ENCODE measurements at regions not wholly inside any gene's neighbourhood (a gene's known extent, or its start where the extent isn't known, plus 50 kb on each side); places are given as distances from the start of the nearest gene placed in this dataset.
"Not testable (repeated sequence)": the region's sequence is repeated elsewhere in the genome, so short reads cannot be mapped to it uniquely, and the experiment has no call there.

GRCh38 chr12:69045430-69045829 lies 112.5 kb upstream of the CPM start:
- Histone ChIP-seq H3K4me3 (no peak overlapping the region), H3K36me3 (no peaks in the 10 kb centered on the region), H3K27ac (no peak overlapping the region), H3K9me3 (no peaks in the 10 kb centered on the region), H3K27me3 (no peaks in the 10 kb centered on the region), H3K4me1 (peaks cover 0 to 2% of the 10 kb centered on the region in 2 donors)
- DNase-seq = no peak
- intact Hi-C loops (cut with DNase I) = no loop called here
- no peak for TF ChIP-seq CTCF (IDR thresholded peaks at IDR 0.05)
- no peak for ATAC-seq

DNA sequence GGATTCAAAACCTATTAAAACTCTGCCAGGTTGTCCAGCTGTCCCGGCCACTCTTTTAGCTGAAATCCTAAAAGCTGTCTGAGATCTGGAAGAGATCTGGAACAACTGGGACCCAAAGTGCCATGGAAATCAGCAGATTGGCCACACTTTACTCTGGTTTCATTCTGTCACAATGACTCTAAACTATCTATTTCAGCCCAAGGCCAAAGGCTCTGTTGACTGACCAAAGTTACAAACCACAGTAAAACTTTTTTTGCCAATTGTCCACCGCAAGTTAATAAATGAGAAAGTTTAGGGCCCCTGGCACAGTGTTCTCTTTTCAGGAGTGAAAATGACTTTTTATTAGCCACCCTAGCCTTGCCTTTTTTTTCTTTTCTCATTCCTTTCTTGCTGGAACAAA lies 113.4 kb upstream of the CPM start:
- no peak overlapping the region for H3K4me3 ChIP-seq
- H3K9me3 ChIP-seq = no peaks in the 10 kb centered on the region
- no peak overlapping the region for H3K27ac ChIP-seq
- ATAC-seq (no peak), DNase-seq (no peak)
- no peaks in the 10 kb centered on the region for H3K36me3 ChIP-seq
- H3K4me1 ChIP-seq = no peaks in the 10 kb centered on the region
- intact Hi-C loops (cut with DNase I) = no loop called here
- TF ChIP-seq CTCF (IDR thresholded peaks at IDR 0.05) = no peak
- no peaks in the 10 kb centered on the region for H3K27me3 ChIP-seq

DNA sequence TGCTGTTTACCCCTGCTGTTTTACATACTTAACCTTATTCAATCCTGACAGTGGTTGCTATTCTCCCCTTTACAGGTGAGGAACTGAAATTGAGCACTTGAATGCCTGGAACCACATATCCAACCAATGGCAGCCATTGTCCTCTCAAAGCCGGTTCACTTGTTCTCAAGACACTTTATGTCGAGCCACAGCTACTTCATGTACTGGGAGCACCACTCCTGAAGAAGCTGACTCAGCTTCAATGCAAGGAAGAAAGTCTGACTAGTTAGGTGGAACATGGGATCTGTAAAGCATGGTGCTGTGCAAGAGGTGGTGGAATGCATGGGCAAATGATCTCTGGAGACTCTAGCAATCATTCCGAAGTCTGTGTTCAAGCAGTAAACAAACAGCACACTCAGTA lies 113.9 kb upstream of the CPM start:
- H3K36me3 ChIP-seq = no peaks in the 10 kb centered on the region
- no peak overlapping the region for H3K4me3 ChIP-seq
- peak; percentile 66 for ATAC-seq
- no peaks in the 10 kb centered on the region for H3K4me1 ChIP-seq
- no peak for TF ChIP-seq CTCF (IDR thresholded peaks at IDR 0.05)
- no peak overlapping the region for H3K27ac ChIP-seq
- intact Hi-C loops (cut with DNase I) = no loop called here
- DNase-seq = no peak
- no peaks in the 10 kb centered on the region for H3K9me3 ChIP-seq
- no peaks in the 10 kb centered on the region for H3K27me3 ChIP-seq

GRCh38 chr12:69047990-69048389 lies 115.0 kb upstream of the CPM start:
- intact Hi-C loops (cut with DNase I) = no loop called here
- Histone ChIP-seq H3K4me3 (no peak overlapping the region), H3K27me3 (no peaks in the 10 kb centered on the region), H3K4me1 (peaks cover 0 to 4% of the 10 kb centered on the region in 2 donors), H3K9me3 (no peaks in the 10 kb centered on the region), H3K27ac (no peak overlapping the region), H3K36me3 (no peaks in the 10 kb centered on the region)
- ATAC-seq (no peak), DNase-seq (no peak)
- TF ChIP-seq CTCF (IDR thresholded peaks at IDR 0.05) = no peak

GRCh38 chr12:69049855-69050254 lies 116.9 kb upstream of the CPM start:
- ATAC-seq; H3K4me1 ChIP-seq; H3K27ac ChIP-seq; H3K27me3 ChIP-seq; H3K9me3 ChIP-seq; H3K4me3 ChIP-seq; DNase-seq; intact Hi-C loops (cut with DNase I); H3K36me3 ChIP-seq: not testable (repeated sequence)

GRCh38 chr12:69052613-69053408 lies 119.8 kb upstream of the CPM start:
- ATAC-seq (peak; percentile 89), DNase-seq (peak in 1 of 4 donors; percentile 41)
- no peak for TF ChIP-seq CTCF (IDR thresholded peaks at IDR 0.05)
- Histone ChIP-seq H3K9me3 (no peaks in the 10 kb centered on the region), H3K4me1 (peaks cover 3 to 21% of the 10 kb centered on the region in 2 donors), H3K36me3 (no peaks in the 10 kb centered on the region), H3K27ac (peak overlapping the region in 1 of 2 donors; percentile 1), H3K27me3 (no peaks in the 10 kb centered on the region), H3K4me3 (no peak overlapping the region)
- intact Hi-C loops (cut with DNase I) = no loop called here
